Ishikawa (cell line): ENCODE measurements at regions not wholly inside any gene's neighbourhood (a gene's known extent, or its start where the extent isn't known, plus 50 kb on each side); places are given as distances from the start of the nearest gene placed in this dataset.

Source experiments
- CEBPB ChIP-seq: IDR thresholded peaks from 2 replicates; pipeline ENCODE4 v1.6.1; 2012
- EGR1 ChIP-seq: IDR thresholded peaks from 2 replicates; pipeline ENCODE4 v1.6.1; 2012
- FOXM1 ChIP-seq: IDR thresholded peaks from 2 replicates; pipeline ENCODE4 v1.6.1; 2012; ENCODE audit warnings: low read depth, borderline replicate concordance
- NFIC ChIP-seq: IDR thresholded peaks from 2 replicates; pipeline ENCODE4 v1.6.1; 2012
- TF ChIP-seq, protein P1 (sequence below): IDR thresholded peaks from 2 replicates; pipeline ENCODE4 v1.6.1; 2012

DNA sequence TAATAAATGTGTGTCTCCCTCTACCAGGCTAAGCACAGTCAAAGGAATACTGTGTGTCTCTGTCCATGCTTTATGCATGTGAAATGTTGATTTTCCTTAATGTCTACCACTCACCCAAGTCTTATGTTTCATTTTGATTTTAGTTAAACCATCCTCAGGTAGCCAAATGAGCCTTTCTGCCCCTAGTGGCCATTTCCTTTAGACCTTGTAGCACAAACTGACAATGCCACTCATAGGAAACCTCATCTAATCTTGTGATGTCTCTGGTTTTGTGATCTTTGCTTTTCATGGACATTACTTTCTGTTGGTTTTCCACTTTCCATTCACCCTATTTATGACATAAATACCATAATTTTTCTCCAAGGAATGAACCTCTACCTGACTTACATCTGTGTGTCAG, 820.8 kb downstream of the MAT2B start:
- TF ChIP-seq EGR1 (no peak), FOXM1 (no peak), NFIC (no peak), CEBPB (no peak)
- TF ChIP-seq, protein P1, sequence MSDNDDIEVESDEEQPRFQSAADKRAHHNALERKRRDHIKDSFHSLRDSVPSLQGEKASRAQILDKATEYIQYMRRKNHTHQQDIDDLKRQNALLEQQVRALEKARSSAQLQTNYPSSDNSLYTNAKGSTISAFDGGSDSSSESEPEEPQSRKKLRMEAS, result no peak
